K562 (cell line): ENCODE measurements at regions not wholly inside any gene's neighbourhood (a gene's known extent, or its start where the extent isn't known, plus 50 kb on each side); places are given as distances from the start of the nearest gene placed in this dataset.

Experiments used
- HNRNPUL1 ChIP-seq: fragments of 200-400 bp; formaldehyde crosslinking; IDR thresholded peaks from 2 replicates; pipeline ENCODE4 v1.6.1; 2017; ENCODE audit warnings: low read length
- MTF1 ChIP-seq: fragments of 250-450 bp; sonication (Bioruptor Pico); IDR thresholded peaks from 2 replicates; pipeline ENCODE4 v1.9.0; 2021; ENCODE audit warnings: moderate library complexity, mild to moderate bottlenecking, inconsistent platforms, borderline replicate concordance
- NR2C1 ChIP-seq, 2 experiments: fragments of 450-650 bp; IDR thresholded peaks; 2 replicates each; pipeline ENCODE4 v1.6.1; 2017; ENCODE audit warnings: mild to moderate bottlenecking in 2 of 2, antibody characterized with exemption in 1 of 2, inconsistent platforms in 1 of 2, missing compliant biosample characterization in 1 of 2, missing genetic modification characterization in 1 of 2
- NR2C2 ChIP-seq, 2 experiments: fragments of 200-800 bp in 1 of 2; sonication (Bioruptor generic) in 1 of 2; sonication (generic) in 1 of 2; formaldehyde crosslinking in 1 of 2; IDR thresholded peaks; 2 replicates each; pipeline versions ENCODE4 v1.6.1 to v1.8.0; 2016 to 2022; ENCODE audit warnings: mild to moderate bottlenecking in 1 of 2, missing compliant biosample characterization in 1 of 2, missing genetic modification characterization in 1 of 2, missing genetic modification reagents in 1 of 2
- POLR2G ChIP-seq: fragments of 200-400 bp; formaldehyde crosslinking; IDR thresholded peaks from 2 replicates; pipeline ENCODE4 v1.6.1; 2017; ENCODE audit warnings: low read depth, mild to moderate bottlenecking, antibody characterized with exemption, low read length, moderate library complexity
- RBFOX2 ChIP-seq: fragments of 200-400 bp; formaldehyde crosslinking; IDR thresholded peaks from 2 replicates; pipeline ENCODE4 v1.6.1; 2017; ENCODE audit warnings: low read depth, mild to moderate bottlenecking, low read length, moderate library complexity
- RBM14 ChIP-seq: fragments of 200-400 bp; formaldehyde crosslinking; IDR thresholded peaks from 2 replicates; pipeline ENCODE4 v1.6.1; 2018; ENCODE audit warnings: low read depth, mild to moderate bottlenecking, low read length, moderate library complexity, borderline replicate concordance; ENCODE audit not compliant: insufficient read depth
- RBM22 ChIP-seq: fragments of 200-400 bp; formaldehyde crosslinking; IDR thresholded peaks from 2 replicates; pipeline ENCODE4 v1.6.1; 2018; ENCODE audit warnings: low read length, low read depth; ENCODE audit not compliant: poor library complexity, severe bottlenecking
- RBM34 ChIP-seq: fragments of 200-400 bp; formaldehyde crosslinking; IDR thresholded peaks from 2 replicates; pipeline ENCODE4 v1.6.1; 2018; ENCODE audit warnings: low read length, borderline replicate concordance; ENCODE audit not compliant: insufficient read depth
- SRSF7 ChIP-seq: fragments of 200-400 bp; formaldehyde crosslinking; optimal IDR thresholded peaks from 2 replicates; pipeline ENCODE3; 2017; ENCODE audit warnings: mild to moderate bottlenecking, low read depth, low read length
- STAT5A ChIP-seq: IDR thresholded peaks from 2 replicates; pipeline ENCODE4 v1.6.1; 2012; ENCODE audit warnings: low read length, inconsistent platforms, borderline replicate concordance
- XRCC5 ChIP-seq: fragments of 200-400 bp; formaldehyde crosslinking; IDR thresholded peaks from 2 replicates; pipeline ENCODE4 v1.6.1; 2017; ENCODE audit warnings: low read depth, mild to moderate bottlenecking, low read length
- TF ChIP-seq, protein P1 (sequence below): sonication (generic); formaldehyde crosslinking; IDR thresholded peaks from 2 replicates; pipeline ENCODE4 v1.8.1; 2023; ENCODE audit warnings: mild to moderate bottlenecking, missing genetic modification reagents, moderate library complexity
- TF ChIP-seq, protein P2 (sequence below): sonication (generic); formaldehyde crosslinking; IDR thresholded peaks from 2 replicates; pipeline ENCODE4 v1.8.1; 2023; ENCODE audit warnings: mild to moderate bottlenecking, missing genetic modification reagents
- TF ChIP-seq, protein P3 (sequence below): fragments of 450-650 bp; IDR thresholded peaks from 2 replicates; pipeline ENCODE4 v1.6.1; 2016
- TF ChIP-seq, protein P4 (sequence below): fragments of 250-450 bp; sonication (Bioruptor Pico); IDR thresholded peaks from 2 replicates; pipeline ENCODE4 v1.8.0; 2022; ENCODE audit warnings: inconsistent platforms
- TF ChIP-seq, protein P5 (sequence below): fragments of 450-650 bp; IDR thresholded peaks from 2 replicates; pipeline ENCODE4 v1.6.1; 2017; ENCODE audit warnings: mild to moderate bottlenecking, moderate library complexity

DNA sequence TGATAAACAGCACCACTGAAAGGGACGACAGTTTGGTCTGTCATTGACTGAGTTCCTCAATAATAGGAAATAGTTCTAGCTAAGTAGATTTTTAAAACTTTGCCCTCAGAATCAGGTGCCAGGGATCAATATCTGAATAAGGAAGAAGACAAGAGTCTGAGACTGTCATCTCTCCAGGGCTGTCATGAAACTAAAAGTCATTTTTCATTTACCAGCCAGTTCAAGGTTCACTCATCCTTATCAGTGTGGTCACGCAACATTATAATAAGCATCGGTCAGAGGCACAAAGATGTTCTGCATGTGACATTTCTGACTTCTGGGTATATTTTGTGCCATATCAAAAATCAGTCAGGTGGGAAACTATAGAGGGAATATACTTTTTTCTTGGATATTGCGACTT is 52.5 kb upstream of the E2F3 start (continued):
- TF ChIP-seq, protein P1, sequence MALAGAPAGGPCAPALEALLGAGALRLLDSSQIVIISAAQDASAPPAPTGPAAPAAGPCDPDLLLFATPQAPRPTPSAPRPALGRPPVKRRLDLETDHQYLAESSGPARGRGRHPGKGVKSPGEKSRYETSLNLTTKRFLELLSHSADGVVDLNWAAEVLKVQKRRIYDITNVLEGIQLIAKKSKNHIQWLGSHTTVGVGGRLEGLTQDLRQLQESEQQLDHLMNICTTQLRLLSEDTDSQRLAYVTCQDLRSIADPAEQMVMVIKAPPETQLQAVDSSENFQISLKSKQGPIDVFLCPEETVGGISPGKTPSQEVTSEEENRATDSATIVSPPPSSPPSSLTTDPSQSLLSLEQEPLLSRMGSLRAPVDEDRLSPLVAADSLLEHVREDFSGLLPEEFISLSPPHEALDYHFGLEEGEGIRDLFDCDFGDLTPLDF (CRISPR knock-in tag), result no peak
- TF ChIP-seq, protein P2, sequence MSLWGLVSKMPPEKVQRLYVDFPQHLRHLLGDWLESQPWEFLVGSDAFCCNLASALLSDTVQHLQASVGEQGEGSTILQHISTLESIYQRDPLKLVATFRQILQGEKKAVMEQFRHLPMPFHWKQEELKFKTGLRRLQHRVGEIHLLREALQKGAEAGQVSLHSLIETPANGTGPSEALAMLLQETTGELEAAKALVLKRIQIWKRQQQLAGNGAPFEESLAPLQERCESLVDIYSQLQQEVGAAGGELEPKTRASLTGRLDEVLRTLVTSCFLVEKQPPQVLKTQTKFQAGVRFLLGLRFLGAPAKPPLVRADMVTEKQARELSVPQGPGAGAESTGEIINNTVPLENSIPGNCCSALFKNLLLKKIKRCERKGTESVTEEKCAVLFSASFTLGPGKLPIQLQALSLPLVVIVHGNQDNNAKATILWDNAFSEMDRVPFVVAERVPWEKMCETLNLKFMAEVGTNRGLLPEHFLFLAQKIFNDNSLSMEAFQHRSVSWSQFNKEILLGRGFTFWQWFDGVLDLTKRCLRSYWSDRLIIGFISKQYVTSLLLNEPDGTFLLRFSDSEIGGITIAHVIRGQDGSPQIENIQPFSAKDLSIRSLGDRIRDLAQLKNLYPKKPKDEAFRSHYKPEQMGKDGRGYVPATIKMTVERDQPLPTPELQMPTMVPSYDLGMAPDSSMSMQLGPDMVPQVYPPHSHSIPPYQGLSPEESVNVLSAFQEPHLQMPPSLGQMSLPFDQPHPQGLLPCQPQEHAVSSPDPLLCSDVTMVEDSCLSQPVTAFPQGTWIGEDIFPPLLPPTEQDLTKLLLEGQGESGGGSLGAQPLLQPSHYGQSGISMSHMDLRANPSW (CRISPR knock-in tag), result no peak
- TF ChIP-seq NR2C2 (CRISPR knock-in tag; IDR thresholded peaks at IDR 0.05) (0 out of 2 replicates have a peak, but pooled peaks have one; percentile 40), NR2C2 (tag; IDR thresholded peaks at IDR 0.05) (peak; percentile 75), SRSF7 (no peak), STAT5A (no peak), XRCC5 (no peak), RBM22 (no peak), MTF1 (CRISPR knock-in tag) (no peak), POLR2G (no peak), RBFOX2 (no peak), HNRNPUL1 (no peak), RBM14 (no peak), NR2C1 (IDR thresholded peaks at IDR 0.05) (peak; percentile 64), NR2C1 (tag; IDR thresholded peaks at IDR 0.05) (peak; percentile 70), RBM34 (no peak)
- TF ChIP-seq, protein P3, sequence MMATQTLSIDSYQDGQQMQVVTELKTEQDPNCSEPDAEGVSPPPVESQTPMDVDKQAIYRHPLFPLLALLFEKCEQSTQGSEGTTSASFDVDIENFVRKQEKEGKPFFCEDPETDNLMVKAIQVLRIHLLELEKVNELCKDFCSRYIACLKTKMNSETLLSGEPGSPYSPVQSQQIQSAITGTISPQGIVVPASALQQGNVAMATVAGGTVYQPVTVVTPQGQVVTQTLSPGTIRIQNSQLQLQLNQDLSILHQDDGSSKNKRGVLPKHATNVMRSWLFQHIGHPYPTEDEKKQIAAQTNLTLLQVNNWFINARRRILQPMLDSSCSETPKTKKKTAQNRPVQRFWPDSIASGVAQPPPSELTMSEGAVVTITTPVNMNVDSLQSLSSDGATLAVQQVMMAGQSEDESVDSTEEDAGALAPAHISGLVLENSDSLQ, result peak; percentile 90
- TF ChIP-seq, protein P4, sequence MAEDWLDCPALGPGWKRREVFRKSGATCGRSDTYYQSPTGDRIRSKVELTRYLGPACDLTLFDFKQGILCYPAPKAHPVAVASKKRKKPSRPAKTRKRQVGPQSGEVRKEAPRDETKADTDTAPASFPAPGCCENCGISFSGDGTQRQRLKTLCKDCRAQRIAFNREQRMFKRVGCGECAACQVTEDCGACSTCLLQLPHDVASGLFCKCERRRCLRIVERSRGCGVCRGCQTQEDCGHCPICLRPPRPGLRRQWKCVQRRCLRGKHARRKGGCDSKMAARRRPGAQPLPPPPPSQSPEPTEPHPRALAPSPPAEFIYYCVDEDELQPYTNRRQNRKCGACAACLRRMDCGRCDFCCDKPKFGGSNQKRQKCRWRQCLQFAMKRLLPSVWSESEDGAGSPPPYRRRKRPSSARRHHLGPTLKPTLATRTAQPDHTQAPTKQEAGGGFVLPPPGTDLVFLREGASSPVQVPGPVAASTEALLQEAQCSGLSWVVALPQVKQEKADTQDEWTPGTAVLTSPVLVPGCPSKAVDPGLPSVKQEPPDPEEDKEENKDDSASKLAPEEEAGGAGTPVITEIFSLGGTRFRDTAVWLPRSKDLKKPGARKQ (CRISPR knock-in tag), result no peak
- TF ChIP-seq, protein P5, sequence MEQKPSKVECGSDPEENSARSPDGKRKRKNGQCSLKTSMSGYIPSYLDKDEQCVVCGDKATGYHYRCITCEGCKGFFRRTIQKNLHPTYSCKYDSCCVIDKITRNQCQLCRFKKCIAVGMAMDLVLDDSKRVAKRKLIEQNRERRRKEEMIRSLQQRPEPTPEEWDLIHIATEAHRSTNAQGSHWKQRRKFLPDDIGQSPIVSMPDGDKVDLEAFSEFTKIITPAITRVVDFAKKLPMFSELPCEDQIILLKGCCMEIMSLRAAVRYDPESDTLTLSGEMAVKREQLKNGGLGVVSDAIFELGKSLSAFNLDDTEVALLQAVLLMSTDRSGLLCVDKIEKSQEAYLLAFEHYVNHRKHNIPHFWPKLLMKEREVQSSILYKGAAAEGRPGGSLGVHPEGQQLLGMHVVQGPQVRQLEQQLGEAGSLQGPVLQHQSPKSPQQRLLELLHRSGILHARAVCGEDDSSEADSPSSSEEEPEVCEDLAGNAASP, result no peak
